B cell (primary cell): ENCODE measurements at regions not wholly inside any gene's neighbourhood (a gene's known extent, or its start where the extent isn't known, plus 50 kb on each side); places are given as distances from the start of the nearest gene placed in this dataset.
A peak's percentile ranks its signal among the peaks of the same experiment; 100 is the strongest.

Experiments used
- EZH2 ChIP-seq: IDR thresholded peaks from 2 replicates; pipeline ENCODE4 v1.6.1; 2012; ENCODE audit warnings: borderline replicate concordance, low read depth, mild to moderate bottlenecking, moderate library complexity, low read length; ENCODE audit not compliant: insufficient read depth, poor library complexity, severe bottlenecking
- TF ChIP-seq, protein P1 (sequence below): fragments of 200-600 bp; IDR thresholded peaks from one replicate; pipeline ENCODE4 v1.8.0; 2022; ENCODE audit warnings: antibody characterized with exemption, mild to moderate bottlenecking

- no peak for TF ChIP-seq EZH2
- TF ChIP-seq, protein P1, sequence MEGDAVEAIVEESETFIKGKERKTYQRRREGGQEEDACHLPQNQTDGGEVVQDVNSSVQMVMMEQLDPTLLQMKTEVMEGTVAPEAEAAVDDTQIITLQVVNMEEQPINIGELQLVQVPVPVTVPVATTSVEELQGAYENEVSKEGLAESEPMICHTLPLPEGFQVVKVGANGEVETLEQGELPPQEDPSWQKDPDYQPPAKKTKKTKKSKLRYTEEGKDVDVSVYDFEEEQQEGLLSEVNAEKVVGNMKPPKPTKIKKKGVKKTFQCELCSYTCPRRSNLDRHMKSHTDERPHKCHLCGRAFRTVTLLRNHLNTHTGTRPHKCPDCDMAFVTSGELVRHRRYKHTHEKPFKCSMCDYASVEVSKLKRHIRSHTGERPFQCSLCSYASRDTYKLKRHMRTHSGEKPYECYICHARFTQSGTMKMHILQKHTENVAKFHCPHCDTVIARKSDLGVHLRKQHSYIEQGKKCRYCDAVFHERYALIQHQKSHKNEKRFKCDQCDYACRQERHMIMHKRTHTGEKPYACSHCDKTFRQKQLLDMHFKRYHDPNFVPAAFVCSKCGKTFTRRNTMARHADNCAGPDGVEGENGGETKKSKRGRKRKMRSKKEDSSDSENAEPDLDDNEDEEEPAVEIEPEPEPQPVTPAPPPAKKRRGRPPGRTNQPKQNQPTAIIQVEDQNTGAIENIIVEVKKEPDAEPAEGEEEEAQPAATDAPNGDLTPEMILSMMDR, result peak; percentile 78
Measured at GRCh38 chrX:46408553-46409407, 136.4 kb downstream of the ZNF674 start.
